ENCODE measurements at regions not wholly inside any gene's neighbourhood (a gene's known extent, or its start where the extent isn't known, plus 50 kb on each side); places are given as distances from the start of the nearest gene placed in this dataset.
"Not testable (repeated sequence)": the region's sequence is repeated elsewhere in the genome, so short reads cannot be mapped to it uniquely, and the experiment has no call there.

DNA sequence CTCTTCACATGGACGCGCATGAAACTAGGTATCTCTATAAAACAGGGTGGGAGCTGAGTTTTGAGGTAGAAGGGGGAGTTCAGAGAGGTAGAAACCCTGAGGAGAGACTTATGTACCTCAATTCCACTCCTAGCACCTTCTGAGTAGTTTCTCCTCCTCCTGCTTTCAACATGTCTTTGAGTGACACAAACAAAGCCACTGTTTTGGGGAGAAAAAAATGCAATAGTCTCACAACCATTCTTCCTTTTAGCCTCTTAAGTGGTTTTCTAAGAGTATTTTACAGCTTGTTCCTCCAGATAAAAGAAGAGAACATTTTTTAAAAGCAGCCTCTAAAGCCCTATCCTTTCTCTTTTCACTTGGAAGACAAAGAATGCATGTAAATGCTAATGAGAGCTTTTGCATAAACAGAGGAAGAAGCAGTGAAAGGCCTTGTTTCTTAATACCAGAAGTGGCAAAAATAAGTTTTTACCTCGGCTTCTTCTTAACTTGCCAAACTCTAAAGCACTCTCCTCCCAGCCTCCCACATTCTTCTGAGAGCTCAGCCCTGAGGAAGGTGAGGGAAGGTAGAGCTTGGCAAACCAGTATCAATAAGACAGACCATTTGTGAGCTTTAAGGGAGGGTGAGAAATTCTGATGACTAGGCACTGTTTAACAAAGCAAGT, 1304.4 kb upstream of the ACVR2A start:
- TF ChIP-seq ZNF8 (CRISPR knock-in tag; IDR thresholded peaks at IDR 0.05): no peak
- TF ChIP-seq ZFP3 (CRISPR knock-in tag; IDR thresholded peaks at IDR 0.05): no peak
- TF ChIP-seq PPARA (CRISPR knock-in tag; IDR thresholded peaks at IDR 0.05; ENCODE audit: borderline replicate concordance): no peak
- TF ChIP-seq OSR1 (CRISPR knock-in tag; IDR thresholded peaks at IDR 0.05): no peak
- no peak for TF ChIP-seq ZFP30 (CRISPR knock-in tag; IDR thresholded peaks at IDR 0.05)
- no peak for TF ChIP-seq PATZ1 (CRISPR knock-in tag; IDR thresholded peaks at IDR 0.05; ENCODE audit: borderline replicate concordance)
- TF ChIP-seq, protein P1, sequence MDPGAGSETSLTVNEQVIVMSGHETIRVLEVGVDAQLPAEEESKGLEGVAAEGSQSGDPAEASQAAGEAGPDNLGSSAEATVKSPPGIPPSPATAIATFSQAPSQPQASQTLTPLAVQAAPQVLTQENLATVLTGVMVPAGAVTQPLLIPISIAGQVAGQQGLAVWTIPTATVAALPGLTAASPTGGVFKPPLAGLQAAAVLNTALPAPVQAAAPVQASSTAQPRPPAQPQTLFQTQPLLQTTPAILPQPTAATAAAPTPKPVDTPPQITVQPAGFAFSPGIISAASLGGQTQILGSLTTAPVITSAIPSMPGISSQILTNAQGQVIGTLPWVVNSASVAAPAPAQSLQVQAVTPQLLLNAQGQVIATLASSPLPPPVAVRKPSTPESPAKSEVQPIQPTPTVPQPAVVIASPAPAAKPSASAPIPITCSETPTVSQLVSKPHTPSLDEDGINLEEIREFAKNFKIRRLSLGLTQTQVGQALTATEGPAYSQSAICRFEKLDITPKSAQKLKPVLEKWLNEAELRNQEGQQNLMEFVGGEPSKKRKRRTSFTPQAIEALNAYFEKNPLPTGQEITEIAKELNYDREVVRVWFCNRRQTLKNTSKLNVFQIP (CRISPR knock-in tag; IDR thresholded peaks at IDR 0.05; ENCODE audit: borderline replicate concordance, low read depth): no peak
- no peak for TF ChIP-seq TCF4 (CRISPR knock-in tag; IDR thresholded peaks at IDR 0.05; ENCODE audit: borderline replicate concordance)
- no peak for TF ChIP-seq CSDC2 (CRISPR knock-in tag; IDR thresholded peaks at IDR 0.05)
- no peak for TF ChIP-seq ESRRG (CRISPR knock-in tag; IDR thresholded peaks at IDR 0.05)
- TF ChIP-seq GLIS3 (CRISPR knock-in tag; IDR thresholded peaks at IDR 0.05): no peak
- no peak for TF ChIP-seq RARB (CRISPR knock-in tag; IDR thresholded peaks at IDR 0.05)

DNA sequence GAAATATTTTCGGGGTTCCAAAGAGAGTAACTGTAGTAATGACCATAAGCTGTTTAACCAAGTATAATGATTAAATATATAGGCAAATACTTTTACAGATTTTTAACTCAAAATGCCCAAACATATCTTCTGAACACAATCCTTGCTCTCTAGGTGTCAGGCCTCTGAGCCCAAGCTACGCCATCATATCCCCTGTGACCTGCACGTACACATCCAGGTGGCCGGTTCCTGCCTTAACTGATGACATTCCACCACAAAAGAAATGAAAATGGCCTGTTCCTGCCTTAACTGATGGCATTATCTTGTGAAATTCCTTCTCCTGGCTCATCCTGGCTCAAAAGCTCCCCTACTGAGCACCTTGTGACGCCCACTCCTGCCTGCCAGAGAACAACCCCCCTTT, 1305.1 kb upstream of the ACVR2A start:
- ATAC-seq: not testable (repeated sequence)

More for the DNA sequence above, 1304.4 kb upstream of the ACVR2A start:
- ATAC-seq: no peak

DNA sequence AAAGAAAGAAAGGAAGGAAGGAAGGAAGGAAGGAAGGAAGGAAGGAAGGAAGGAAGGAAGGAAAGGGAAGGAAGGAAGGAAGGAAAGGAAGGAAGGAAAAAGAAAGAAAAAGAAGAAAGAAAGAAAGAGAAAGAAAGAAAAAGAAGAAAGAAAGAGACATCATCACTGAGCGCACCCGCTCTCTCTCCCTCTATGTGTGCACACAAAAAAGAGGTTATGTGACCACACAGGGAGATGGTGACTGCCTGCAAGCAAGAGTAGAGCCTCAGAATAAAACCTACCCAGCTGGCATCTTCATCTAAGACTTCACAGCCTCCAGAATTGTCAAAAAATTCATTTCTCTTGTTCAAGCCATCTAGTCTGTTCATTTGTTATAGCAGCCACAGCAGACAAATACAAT, 1307.4 kb upstream of the ACVR2A start:
- no peak for ATAC-seq
- TF ChIP-seq ZFP3 (CRISPR knock-in tag; IDR thresholded peaks at IDR 0.05) (no peak), TOX (CRISPR knock-in tag; IDR thresholded peaks at IDR 0.05; ENCODE audit: borderline replicate concordance) (no peak), SNAI2 (CRISPR knock-in tag; IDR thresholded peaks at IDR 0.05) (no peak), TSHZ2 (CRISPR knock-in tag; IDR thresholded peaks at IDR 0.05) (no peak), PATZ1 (CRISPR knock-in tag; IDR thresholded peaks at IDR 0.05; ENCODE audit: borderline replicate concordance) (no peak), ZNF8 (CRISPR knock-in tag; IDR thresholded peaks at IDR 0.05) (no peak), PPARA (CRISPR knock-in tag; IDR thresholded peaks at IDR 0.05; ENCODE audit: borderline replicate concordance) (no peak), RARB (CRISPR knock-in tag; IDR thresholded peaks at IDR 0.05) (no peak), ESRRG (CRISPR knock-in tag; IDR thresholded peaks at IDR 0.05) (no peak), CREB5 (CRISPR knock-in tag; IDR thresholded peaks at IDR 0.05; ENCODE audit: low read depth) (no peak), ARNTL (CRISPR knock-in tag; IDR thresholded peaks at IDR 0.05; ENCODE audit: borderline replicate concordance, low read depth) (no peak), BACH2 (CRISPR knock-in tag; IDR thresholded peaks at IDR 0.05; ENCODE audit: borderline replicate concordance) (no peak), ISL1 (CRISPR knock-in tag; IDR thresholded peaks at IDR 0.05) (no peak), ZC3H10 (CRISPR knock-in tag; IDR thresholded peaks at IDR 0.05) (no peak), ZFP30 (CRISPR knock-in tag; IDR thresholded peaks at IDR 0.05) (no peak), TCF4 (CRISPR knock-in tag; IDR thresholded peaks at IDR 0.05; ENCODE audit: borderline replicate concordance) (no peak)
- TF ChIP-seq, protein P2, sequence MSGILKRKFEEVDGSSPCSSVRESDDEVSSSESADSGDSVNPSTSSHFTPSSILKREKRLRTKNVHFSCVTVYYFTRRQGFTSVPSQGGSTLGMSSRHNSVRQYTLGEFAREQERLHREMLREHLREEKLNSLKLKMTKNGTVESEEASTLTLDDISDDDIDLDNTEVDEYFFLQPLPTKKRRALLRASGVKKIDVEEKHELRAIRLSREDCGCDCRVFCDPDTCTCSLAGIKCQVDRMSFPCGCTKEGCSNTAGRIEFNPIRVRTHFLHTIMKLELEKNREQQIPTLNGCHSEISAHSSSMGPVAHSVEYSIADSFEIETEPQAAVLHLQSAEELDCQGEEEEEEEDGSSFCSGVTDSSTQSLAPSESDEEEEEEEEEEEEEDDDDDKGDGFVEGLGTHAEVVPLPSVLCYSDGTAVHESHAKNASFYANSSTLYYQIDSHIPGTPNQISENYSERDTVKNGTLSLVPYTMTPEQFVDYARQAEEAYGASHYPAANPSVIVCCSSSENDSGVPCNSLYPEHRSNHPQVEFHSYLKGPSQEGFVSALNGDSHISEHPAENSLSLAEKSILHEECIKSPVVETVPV (CRISPR knock-in tag; IDR thresholded peaks at IDR 0.05): no peak
- TF ChIP-seq, protein P1 (CRISPR knock-in tag; IDR thresholded peaks at IDR 0.05; ENCODE audit: borderline replicate concordance, low read depth): no peak
